Neural progenitor cell (in vitro differentiated cells): ENCODE measurements at regions not wholly inside any gene's neighbourhood (a gene's known extent, or its start where the extent isn't known, plus 50 kb on each side); places are given as distances from the start of the nearest gene placed in this dataset.

Experiments
- EZH2 ChIP-seq: fragments of 200-600 bp; sonication (generic); IDR thresholded peaks from 2 replicates; pipeline ENCODE4 v1.6.1; 2017; ENCODE audit warnings: antibody characterized with exemption, mild to moderate bottlenecking, moderate library complexity
- EZH2phosphoT487 ChIP-seq: fragments of 200-600 bp; sonication (generic); IDR thresholded peaks from 2 replicates; pipeline ENCODE4 v1.6.1; 2017; ENCODE audit warnings: antibody characterized with exemption
- TF ChIP-seq, protein P1 (sequence below): fragments of 200-600 bp; sonication (generic); IDR thresholded peaks from 2 replicates; pipeline ENCODE4 v1.5.1; 2017; ENCODE audit warnings: antibody characterized with exemption, mild to moderate bottlenecking

DNA sequence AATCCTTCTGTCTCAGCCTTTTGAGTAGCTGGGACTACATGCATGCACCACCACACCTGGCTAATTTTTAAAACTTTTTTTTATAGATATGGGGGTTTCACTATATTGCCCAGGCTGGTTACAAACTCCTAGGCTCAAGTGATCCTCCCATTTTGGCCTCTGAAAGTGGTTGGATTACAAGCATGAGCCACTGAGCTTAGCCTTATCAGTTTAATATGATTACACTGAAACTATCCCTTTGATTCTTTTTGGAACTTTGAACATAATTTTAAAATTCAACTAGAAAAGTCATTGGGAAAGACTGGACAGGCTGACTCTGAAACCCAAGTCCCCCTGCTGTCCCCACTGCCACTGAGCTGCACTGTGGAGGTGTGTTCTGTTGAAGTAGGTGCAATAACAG lies 114.8 kb downstream of the ARL4C start:
- TF ChIP-seq, protein P1, sequence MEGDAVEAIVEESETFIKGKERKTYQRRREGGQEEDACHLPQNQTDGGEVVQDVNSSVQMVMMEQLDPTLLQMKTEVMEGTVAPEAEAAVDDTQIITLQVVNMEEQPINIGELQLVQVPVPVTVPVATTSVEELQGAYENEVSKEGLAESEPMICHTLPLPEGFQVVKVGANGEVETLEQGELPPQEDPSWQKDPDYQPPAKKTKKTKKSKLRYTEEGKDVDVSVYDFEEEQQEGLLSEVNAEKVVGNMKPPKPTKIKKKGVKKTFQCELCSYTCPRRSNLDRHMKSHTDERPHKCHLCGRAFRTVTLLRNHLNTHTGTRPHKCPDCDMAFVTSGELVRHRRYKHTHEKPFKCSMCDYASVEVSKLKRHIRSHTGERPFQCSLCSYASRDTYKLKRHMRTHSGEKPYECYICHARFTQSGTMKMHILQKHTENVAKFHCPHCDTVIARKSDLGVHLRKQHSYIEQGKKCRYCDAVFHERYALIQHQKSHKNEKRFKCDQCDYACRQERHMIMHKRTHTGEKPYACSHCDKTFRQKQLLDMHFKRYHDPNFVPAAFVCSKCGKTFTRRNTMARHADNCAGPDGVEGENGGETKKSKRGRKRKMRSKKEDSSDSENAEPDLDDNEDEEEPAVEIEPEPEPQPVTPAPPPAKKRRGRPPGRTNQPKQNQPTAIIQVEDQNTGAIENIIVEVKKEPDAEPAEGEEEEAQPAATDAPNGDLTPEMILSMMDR, result no peak
- TF ChIP-seq EZH2phosphoT487, result no peak
- TF ChIP-seq EZH2, result no peak
